Dendritic cell treated with granulocyte-macrophage colony-stimulating factor and Interleukin-4, amounts not matched to agents 40 ng/mL and 50 ng/mL, for 4 days (primary cell): ENCODE measurements at regions not wholly inside any gene's neighbourhood (a gene's known extent, or its start where the extent isn't known, plus 50 kb on each side); places are given as distances from the start of the nearest gene placed in this dataset.

Source experiments
- H3K27ac Mint-ChIP-seq: one replicate; pipeline ENCODE4 v1.8.0; 2022; ENCODE audit warnings: mild to moderate bottlenecking, mixed read lengths
- H3K27me3 Mint-ChIP-seq: one replicate; pipeline ENCODE4 v1.8.0; 2022; ENCODE audit warnings: mild to moderate bottlenecking, mixed read lengths
- H3K36me3 Mint-ChIP-seq: one replicate; pipeline ENCODE4 v1.8.0; 2022; ENCODE audit warnings: low read depth, mixed read lengths
- H3K4me1 Mint-ChIP-seq: one replicate; pipeline ENCODE4 v1.8.0; 2022; ENCODE audit warnings: low read depth, mixed read lengths
- H3K4me3 Mint-ChIP-seq: one replicate; pipeline ENCODE4 v1.8.0; 2022; ENCODE audit warnings: mild to moderate bottlenecking, moderate library complexity, mixed read lengths
- H3K9me3 Mint-ChIP-seq: one replicate; pipeline ENCODE4 v1.8.0; 2022; ENCODE audit warnings: mixed read lengths
- intact Hi-C: fragments of 100-400 bp; cut with micrococcal nuclease; formaldehyde crosslinking; loops from one replicate; pipeline ENCODE4 v1.15.0; 2022

DNA sequence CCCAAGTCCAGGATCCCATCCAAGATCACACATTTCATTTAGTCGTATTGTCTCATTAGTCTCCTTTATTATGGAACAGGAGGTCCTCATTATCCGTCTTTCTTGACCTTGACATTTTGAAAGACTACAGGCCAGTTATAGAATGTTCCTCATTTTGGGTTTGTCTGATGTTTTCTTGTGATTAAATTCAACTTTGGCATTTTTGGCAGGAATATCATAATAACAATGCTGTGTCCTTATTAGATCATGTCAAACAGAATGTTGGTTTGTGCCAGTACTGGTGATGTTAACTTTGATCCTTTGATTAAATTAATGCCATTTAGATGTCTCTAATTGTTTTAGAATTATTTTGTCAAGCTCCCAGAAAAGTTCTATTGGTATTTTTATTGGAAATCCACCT, 106.5 kb upstream of the FRY start:
- Mint-ChIP-seq H3K9me3 (no peaks in the 10 kb centered on the region), H3K36me3 (no peaks in the 10 kb centered on the region), H3K4me1 (peaks cover 48% of the 10 kb centered on the region), H3K27me3 (no peaks in the 10 kb centered on the region), H3K27ac (no peak overlapping the region), H3K4me3 (no peak overlapping the region)
- intact Hi-C loops: no loop called here

DNA sequence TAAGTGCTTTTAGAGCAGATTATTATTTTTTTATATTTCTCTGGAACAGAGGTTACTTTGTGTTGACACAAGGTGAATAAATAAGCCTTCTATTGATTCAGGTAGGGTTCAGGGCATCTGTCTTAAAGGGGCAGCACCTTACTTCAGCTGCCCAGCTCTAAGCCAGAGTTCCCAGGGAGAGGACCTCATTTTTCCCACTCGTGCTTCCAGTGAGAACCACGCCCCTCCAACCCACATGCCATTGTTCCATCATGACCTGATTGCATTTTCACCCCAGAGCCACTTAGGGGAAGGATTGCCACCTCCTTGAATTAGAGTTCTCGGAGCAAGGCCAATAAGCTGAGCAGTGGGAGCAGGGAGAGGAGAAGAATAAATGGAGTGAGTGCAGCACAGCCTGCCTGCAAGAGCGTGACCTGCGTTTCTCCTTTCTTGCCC, 104.3 kb upstream of the FRY start:
- H3K36me3 Mint-ChIP-seq: no peaks in the 10 kb centered on the region
- no peak overlapping the region for H3K27ac Mint-ChIP-seq
- H3K4me1 Mint-ChIP-seq: peaks cover 37% of the 10 kb centered on the region
- no peaks in the 10 kb centered on the region for H3K27me3 Mint-ChIP-seq
- H3K9me3 Mint-ChIP-seq: no peaks in the 10 kb centered on the region
- intact Hi-C loops: no loop called here
- no peak overlapping the region for H3K4me3 Mint-ChIP-seq

DNA sequence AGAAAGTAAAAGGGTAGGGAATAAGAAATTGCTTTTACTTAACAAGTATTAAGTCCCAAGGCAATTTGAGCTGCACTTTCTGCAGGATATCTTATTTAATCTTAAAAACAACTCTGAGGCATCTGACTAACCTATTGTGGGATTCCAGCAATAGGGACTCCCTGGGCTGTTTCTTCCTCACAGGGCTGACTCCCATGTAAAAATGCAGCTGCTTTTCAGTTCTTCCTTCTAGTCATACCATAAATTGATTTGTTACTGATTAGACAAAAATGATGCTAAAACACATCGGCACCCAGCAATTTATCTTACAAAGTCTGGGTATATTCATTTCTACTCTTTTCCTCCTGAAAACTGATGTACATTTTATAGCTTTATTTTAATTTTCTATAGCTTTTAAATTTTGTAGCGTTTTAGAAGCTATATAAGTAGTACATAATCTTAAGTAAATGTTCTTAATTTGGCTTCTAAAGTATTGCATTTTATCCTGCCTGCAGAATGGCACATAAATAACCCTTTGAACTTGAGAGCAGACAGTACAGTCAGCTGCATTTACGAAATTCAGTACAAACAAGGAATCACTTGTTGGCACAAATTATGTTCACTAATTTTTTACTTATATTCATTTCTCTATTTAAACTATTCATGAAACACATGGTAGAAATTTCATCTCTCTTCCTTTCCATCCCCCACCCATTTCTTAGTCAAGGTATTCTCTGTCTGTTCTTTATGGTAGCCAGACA, 102.4 kb upstream of the FRY start:
- no peak overlapping the region for H3K27ac Mint-ChIP-seq
- no peaks in the 10 kb centered on the region for H3K36me3 Mint-ChIP-seq
- intact Hi-C loops: no loop called here
- H3K9me3 Mint-ChIP-seq: no peaks in the 10 kb centered on the region
- no peaks in the 10 kb centered on the region for H3K27me3 Mint-ChIP-seq
- H3K4me1 Mint-ChIP-seq: peaks cover 18% of the 10 kb centered on the region
- no peak overlapping the region for H3K4me3 Mint-ChIP-seq

DNA sequence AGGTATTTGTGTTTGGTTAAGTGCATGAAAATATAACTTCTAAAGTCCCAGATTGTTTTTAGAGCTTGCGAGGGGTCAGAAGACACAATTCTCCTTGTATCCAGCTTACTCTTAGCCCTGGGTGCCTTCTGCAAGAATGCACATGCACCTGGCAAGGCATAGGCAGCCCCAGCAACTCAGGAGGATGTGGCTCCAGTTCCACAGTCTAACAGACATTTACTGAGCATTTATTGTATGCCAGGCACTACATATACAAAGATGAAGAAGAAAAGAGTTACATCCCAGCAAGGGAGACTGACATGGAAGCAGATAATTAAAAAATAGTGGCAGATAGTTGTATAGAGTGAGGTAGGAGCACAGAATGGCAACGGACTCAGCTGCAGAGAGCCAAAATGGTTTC, 101.1 kb upstream of the FRY start:
- Mint-ChIP-seq H3K36me3 (no peaks in the 10 kb centered on the region), H3K27ac (no peak overlapping the region), H3K4me3 (no peak overlapping the region), H3K27me3 (no peaks in the 10 kb centered on the region), H3K9me3 (no peaks in the 10 kb centered on the region), H3K4me1 (peaks cover 8% of the 10 kb centered on the region)
- intact Hi-C loops: no loop called here

DNA sequence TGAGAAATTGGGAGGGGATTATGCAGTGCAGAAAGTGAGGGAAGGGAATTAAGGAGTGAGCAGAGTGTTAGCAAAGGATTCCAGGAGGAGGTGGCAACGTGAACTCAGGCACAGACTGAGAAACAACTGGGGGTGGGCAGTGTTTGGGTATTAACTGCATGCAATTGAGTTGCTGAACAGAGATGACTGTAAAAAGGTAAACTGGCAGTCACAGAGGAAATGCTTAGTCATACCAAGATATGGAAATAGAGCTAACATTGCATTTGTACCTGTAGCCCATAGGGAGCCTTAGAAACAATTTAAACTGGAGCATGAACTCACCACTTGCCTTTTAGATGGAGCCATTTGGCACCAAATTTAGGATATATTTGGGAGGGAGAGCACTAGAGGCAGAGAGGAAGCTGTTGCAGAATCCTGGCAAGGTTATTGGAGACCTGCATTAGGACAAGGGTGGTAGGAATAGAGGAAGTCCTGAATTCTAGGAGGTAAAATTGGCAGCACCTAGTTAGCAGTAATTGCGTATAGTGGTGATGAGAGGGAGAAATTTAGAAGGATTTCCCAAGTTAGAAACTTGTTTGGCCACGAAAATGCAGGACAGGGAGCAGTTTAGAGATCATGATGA, 100.6 kb upstream of the FRY start:
- Mint-ChIP-seq H3K27me3 (no peaks in the 10 kb centered on the region), H3K4me1 (peaks cover 8% of the 10 kb centered on the region), H3K36me3 (no peaks in the 10 kb centered on the region), H3K9me3 (no peaks in the 10 kb centered on the region), H3K4me3 (no peak overlapping the region), H3K27ac (no peak overlapping the region)
- intact Hi-C loops: no loop called here

DNA sequence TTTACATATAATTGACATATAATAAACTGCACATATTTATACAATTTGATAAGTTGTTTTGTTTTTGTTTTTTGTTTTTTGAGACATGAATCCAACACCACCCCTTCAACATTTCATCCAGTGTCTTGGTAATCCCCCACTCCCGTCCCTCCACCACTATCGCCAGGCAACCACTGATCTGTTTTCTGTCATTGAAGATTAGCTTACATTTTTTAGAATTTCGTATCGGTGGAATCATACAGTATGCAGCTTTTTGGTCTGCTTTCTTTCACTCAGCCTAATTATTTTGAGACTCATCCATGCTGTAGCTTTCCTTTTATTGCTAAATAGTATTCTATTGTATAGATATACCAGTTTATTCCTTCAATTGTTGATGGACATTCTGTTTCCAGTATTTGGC, 94.1 kb upstream of the FRY start:
- Mint-ChIP-seq H3K27me3 (no peaks in the 10 kb centered on the region), H3K27ac (no peak overlapping the region), H3K4me1 (peaks cover 17% of the 10 kb centered on the region), H3K4me3 (no peak overlapping the region), H3K36me3 (no peaks in the 10 kb centered on the region), H3K9me3 (no peaks in the 10 kb centered on the region)
- intact Hi-C loops: no loop called here

DNA sequence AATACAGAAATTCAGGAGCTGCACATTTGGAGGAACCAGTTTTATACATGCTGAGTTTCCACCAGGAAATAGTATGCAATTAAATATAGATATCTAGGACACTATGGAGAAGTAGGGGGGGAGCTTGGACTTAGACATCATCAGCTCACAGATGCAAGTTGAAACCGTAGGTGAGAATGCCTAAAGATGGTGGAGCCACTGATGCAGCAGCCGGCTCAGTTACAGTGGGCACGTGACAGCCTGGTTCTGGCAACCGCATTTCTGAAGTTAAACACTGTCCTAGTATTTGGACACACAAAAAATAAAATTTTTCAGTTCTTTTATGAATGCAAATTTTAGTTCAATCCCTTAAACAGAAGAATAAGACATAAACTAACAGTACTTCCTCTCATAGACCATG, 91.5 kb upstream of the FRY start:
- Mint-ChIP-seq H3K4me1 (peaks cover 28% of the 10 kb centered on the region), H3K4me3 (no peak overlapping the region), H3K27me3 (no peaks in the 10 kb centered on the region), H3K36me3 (no peaks in the 10 kb centered on the region), H3K9me3 (no peaks in the 10 kb centered on the region), H3K27ac (no peak overlapping the region)
- intact Hi-C loops: no loop called here

DNA sequence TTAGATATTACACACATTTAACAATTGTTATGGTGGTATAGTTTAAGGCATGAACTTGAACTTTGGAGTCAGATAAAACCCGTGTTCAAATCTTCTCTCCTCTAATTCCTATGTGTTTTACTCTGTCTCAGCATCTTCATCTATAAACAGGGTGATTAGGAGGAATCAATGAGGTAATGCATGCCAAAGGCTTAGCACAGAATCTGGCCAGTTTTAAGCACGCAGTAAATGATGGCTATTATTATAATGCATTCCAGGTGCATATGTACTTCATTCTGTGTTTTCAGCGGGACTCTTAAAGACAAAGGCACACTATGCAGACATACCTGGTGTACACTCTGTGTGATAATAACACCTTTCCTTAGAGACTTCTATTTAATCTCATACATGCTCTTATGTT, 88.0 kb upstream of the FRY start:
- Mint-ChIP-seq H3K4me3 (no peak overlapping the region), H3K9me3 (no peaks in the 10 kb centered on the region), H3K4me1 (peaks cover 53% of the 10 kb centered on the region), H3K36me3 (peaks cover 10% of the 10 kb centered on the region), H3K27me3 (no peaks in the 10 kb centered on the region), H3K27ac (no peak overlapping the region)
- intact Hi-C loops: no loop called here

DNA sequence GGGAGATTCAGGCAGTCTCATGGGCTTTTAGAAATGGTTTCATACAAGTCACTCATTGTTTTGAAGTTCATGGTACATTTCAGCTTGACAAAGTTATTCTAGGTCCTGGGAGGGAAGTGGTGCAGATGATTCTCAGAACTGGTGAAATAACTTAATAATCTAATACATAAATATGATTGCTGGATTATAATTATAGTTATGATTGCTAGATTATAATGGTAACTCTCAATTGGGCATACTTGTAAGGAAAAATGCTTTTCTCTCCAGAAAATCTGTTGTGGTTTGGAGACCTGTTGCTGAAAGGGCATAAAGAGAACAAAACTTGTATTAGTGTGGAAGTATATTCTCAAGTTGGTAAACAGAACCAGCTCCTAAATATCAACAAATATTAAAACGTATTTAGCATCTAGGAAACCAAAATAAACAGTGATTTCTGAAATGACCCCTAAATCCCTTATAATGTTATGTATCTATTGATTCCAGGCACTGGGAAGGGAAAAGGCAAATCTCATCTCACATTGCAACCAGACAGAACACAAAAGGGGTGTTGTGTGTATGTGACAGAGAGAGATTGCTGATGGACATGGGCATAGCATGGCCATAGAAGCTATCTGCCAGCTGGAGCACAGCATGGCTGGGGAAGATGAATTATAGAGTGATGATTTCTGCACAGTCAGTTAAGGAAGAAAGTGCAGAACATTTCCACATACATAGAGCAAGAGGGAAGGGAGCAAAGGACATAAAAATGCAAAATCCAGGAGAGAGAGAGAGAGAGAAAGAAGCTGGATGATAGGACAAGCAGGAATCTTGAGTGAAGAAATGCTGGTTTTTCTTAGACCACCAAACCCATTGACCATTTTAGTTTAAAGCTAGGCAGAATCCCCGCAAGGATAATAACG, 87.1 kb upstream of the FRY start:
- Mint-ChIP-seq H3K9me3 (no peaks in the 10 kb centered on the region), H3K4me3 (no peak overlapping the region), H3K36me3 (peaks cover 10% of the 10 kb centered on the region), H3K27ac (peak overlapping the region; percentile 81), H3K4me1 (peaks cover 61% of the 10 kb centered on the region), H3K27me3 (no peaks in the 10 kb centered on the region)
- intact Hi-C loops: no loop called here

DNA sequence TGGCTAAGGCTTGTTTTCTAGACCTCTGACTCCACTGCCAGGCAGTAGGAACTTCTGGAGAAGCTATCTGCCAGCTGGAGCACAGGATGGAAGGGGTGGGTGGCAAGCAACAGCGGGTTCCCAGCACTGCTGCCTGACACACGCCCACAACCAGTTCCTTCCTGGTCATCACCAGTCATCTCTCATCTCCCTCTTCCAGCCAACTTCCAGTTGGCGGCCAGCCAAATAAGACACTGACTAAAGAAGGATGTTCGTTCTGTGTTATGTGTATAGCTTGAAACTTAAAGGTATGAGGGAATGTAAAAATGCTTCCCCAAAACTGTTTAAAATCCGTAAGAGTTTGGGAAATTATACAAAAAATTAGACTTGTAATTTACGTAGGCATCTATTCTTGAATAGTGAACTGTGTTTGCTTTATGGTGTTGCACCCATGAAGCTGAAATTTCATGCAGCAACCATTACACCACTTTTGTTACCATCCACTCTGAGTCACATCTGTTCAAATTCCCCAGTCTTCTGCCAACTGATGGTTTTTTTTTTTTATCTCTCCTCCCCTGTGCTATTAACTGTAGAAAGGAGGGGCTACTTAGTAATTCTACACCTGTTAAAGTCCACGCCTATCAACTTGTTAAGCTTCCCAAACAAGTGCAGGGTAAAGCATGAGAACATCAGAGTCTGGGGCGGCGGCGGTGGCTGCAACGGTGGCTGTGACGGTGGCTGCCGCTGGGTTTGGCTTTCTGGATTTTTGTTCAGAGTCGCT, 86.2 kb upstream of the FRY start:
- intact Hi-C loops: no loop called here
- peaks cover 61% of the 10 kb centered on the region for H3K4me1 Mint-ChIP-seq
- H3K9me3 Mint-ChIP-seq: no peaks in the 10 kb centered on the region
- peak overlapping the region; percentile 81 for H3K27ac Mint-ChIP-seq
- H3K4me3 Mint-ChIP-seq: no peak overlapping the region
- no peaks in the 10 kb centered on the region for H3K27me3 Mint-ChIP-seq
- H3K36me3 Mint-ChIP-seq: peaks cover 10% of the 10 kb centered on the region

DNA sequence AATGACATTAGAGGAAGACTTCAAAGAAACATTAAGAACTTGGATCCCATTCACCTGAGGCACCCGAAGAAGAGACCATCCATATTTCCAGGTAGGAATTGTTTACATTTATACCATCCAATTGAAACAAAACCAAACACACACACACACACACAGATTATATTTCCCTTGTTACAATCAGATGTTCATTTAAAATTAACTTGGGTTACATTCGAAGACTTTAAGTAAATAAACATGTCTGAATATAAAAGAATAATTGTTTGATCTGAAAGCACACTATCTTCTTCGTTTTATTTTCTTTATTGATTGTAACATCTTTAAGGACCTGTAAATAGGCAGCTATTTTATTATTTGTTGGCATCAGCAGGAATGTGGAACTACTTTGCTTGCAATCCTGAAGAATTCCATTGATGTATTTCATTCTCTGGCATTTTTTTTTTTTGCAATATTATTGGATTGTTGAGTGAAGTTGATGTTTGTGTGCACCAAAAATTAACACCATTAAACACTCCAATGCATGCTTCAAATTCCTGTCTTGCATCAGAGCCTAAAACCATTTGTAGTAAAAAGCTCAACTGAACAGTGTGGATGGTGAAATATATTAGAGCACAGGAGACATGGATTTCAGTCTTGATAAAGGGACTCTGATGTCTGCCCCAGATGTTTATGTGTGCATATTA, 85.3 kb upstream of the FRY start:
- H3K4me3 Mint-ChIP-seq: no peak overlapping the region
- intact Hi-C loops: no loop called here
- peaks cover 62% of the 10 kb centered on the region for H3K4me1 Mint-ChIP-seq
- peaks cover 10% of the 10 kb centered on the region for H3K36me3 Mint-ChIP-seq
- no peaks in the 10 kb centered on the region for H3K27me3 Mint-ChIP-seq
- no peaks in the 10 kb centered on the region for H3K9me3 Mint-ChIP-seq
- no peak overlapping the region for H3K27ac Mint-ChIP-seq

DNA sequence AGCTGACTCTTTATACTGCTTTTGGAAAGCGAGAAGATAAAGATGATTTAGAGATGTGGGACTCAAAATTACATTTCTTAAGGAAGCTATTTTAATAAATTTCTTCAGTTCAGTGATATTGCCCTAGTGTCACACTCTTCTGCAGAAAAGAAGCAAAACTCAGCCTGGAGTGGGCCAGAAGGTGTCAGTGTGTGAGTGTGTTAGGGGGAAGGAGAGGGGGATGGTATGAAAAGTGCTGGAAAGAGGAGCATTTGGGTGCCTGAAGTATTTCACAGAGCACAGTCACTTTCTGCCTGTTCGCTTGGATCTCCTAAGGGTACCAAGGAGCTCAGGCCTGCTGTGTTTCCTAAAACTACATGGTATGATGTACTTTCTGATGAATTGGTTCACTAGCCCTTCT, 84.5 kb upstream of the FRY start:
- peak overlapping the region; percentile 70 for H3K27ac Mint-ChIP-seq
- intact Hi-C loops: no loop called here
- H3K4me1 Mint-ChIP-seq: peaks cover 66% of the 10 kb centered on the region
- H3K4me3 Mint-ChIP-seq: no peak overlapping the region
- no peaks in the 10 kb centered on the region for H3K9me3 Mint-ChIP-seq
- peaks cover 10% of the 10 kb centered on the region for H3K36me3 Mint-ChIP-seq
- no peaks in the 10 kb centered on the region for H3K27me3 Mint-ChIP-seq

DNA sequence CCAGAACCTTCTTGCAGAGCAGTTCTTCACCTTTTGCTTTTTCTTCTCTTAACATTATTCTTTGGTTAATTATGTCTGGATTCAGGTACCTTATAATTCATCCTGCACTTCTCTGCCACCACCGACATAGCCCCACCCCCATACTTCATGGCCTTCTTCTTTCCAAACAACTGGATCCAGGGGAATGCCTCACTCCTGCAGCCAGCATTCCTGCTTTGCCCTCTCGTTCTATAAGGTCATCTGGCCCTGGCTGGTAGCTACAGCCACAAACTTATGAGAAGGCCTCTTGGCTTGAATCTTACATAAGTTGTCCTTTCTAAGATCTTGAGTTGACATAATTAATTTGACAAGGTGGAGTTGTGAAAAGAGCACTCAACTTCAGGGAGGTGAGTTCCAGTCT, 84.1 kb upstream of the FRY start:
- no peak overlapping the region for H3K4me3 Mint-ChIP-seq
- H3K4me1 Mint-ChIP-seq: peaks cover 67% of the 10 kb centered on the region
- H3K27me3 Mint-ChIP-seq: no peaks in the 10 kb centered on the region
- H3K27ac Mint-ChIP-seq: peak overlapping the region; percentile 70
- intact Hi-C loops: no loop called here
- peaks cover 13% of the 10 kb centered on the region for H3K36me3 Mint-ChIP-seq
- no peaks in the 10 kb centered on the region for H3K9me3 Mint-ChIP-seq
